Uterus (tissue), 3 donors: ENCODE measurements at regions not wholly inside any gene's neighbourhood (a gene's known extent, or its start where the extent isn't known, plus 50 kb on each side); places are given as distances from the start of the nearest gene placed in this dataset.

Experiments used
- DNase-seq, 2 donors: peaks; one replicate each; pipeline ENCODE4 v3.0.0-alpha.2; 2019 to 2020
- H3K27ac ChIP-seq, 2 donors: fragments of 200-600 bp; sonication (generic); 1 replicate in 1 of 2; 2 replicates in 1 of 2; pipeline ENCODE4 v1.5.1; 2016 to 2018
- H3K27me3 ChIP-seq, 2 donors: fragments of 200-600 bp; sonication (generic); one replicate each; pipeline ENCODE4 v1.5.1; 2018 to 2019; ENCODE audit warnings: control low read depth in 1 of 2
- H3K36me3 ChIP-seq, 2 donors: fragments of 200-600 bp; sonication (generic); one replicate each; pipeline ENCODE4 v1.5.1; 2019; ENCODE audit warnings: control low read depth in 1 of 2
- H3K4me1 ChIP-seq, 2 donors: fragments of 200-600 bp; sonication (generic); one replicate each; pipeline ENCODE4 v1.5.1; 2018 to 2019; ENCODE audit warnings: control low read depth in 1 of 2
- H3K4me3 ChIP-seq, 2 donors: fragments of 200-600 bp; sonication (generic); 1 replicate in 1 of 2; 2 replicates in 1 of 2; pipeline ENCODE4 v1.5.1; 2018 to 2019; ENCODE audit warnings: mild to moderate bottlenecking in 1 of 2
- H3K9me3 ChIP-seq, 2 donors: fragments of 200-600 bp; sonication (generic); one replicate each; pipeline ENCODE4 v1.5.1; 2019; ENCODE audit warnings: control low read depth in 1 of 2
- CTCF ChIP-seq, 4 experiments: fragments of 200-600 bp in 2 of 4; fragments of 450-650 bp in 2 of 4; sonication (generic) in 2 of 4; IDR thresholded peaks; one replicate each; pipeline ENCODE4 v1.5.1; 2016 to 2019; ENCODE audit warnings: antibody characterized with exemption in 4 of 4, mild to moderate bottlenecking in 2 of 4, moderate library complexity in 1 of 4
- POLR2A ChIP-seq, 2 donors: fragments of 450-650 bp; IDR thresholded peaks; one replicate each; pipeline ENCODE4 v1.6.1; 2016; ENCODE audit warnings: antibody characterized with exemption in 2 of 2, mild to moderate bottlenecking in 1 of 2, moderate library complexity in 1 of 2
- intact Hi-C: fragments of 100-400 bp; cut with DNase I; formaldehyde crosslinking; loops from one replicate; pipeline ENCODE4 v1.15.1; 2023; ENCODE audit warnings: low total_unique reads
- donor health status: DM: yes; HTN: yes; CAD: no.

GRCh38 chr4:126779001-126779400 lies 853.8 kb upstream of the INTU start:
- H3K27me3 ChIP-seq: no peaks in the 10 kb centered on the region
- H3K27ac ChIP-seq: no peak overlapping the region
- intact Hi-C loops: no loop called here
- TF ChIP-seq POLR2A (IDR thresholded peaks at IDR 0.05): no peak
- no peak for TF ChIP-seq CTCF (IDR thresholded peaks at IDR 0.05)
- H3K4me1 ChIP-seq: no peaks in the 10 kb centered on the region
- no peak for DNase-seq
- no peaks in the 10 kb centered on the region for H3K9me3 ChIP-seq
- no peaks in the 10 kb centered on the region for H3K36me3 ChIP-seq
- no peak overlapping the region for H3K4me3 ChIP-seq

- intact Hi-C loops: no loop called here
- H3K36me3 ChIP-seq: no peaks in the 10 kb centered on the region
- H3K27me3 ChIP-seq: no peaks in the 10 kb centered on the region
- H3K27ac ChIP-seq: no peak overlapping the region
- DNase-seq: no peak
- TF ChIP-seq CTCF (IDR thresholded peaks at IDR 0.05): no peak
- TF ChIP-seq POLR2A (IDR thresholded peaks at IDR 0.05): no peak
- no peaks in the 10 kb centered on the region for H3K9me3 ChIP-seq
- no peak overlapping the region for H3K4me3 ChIP-seq
- H3K4me1 ChIP-seq: no peaks in the 10 kb centered on the region
These were observed 853.2 kb upstream of the INTU start for GRCh38 chr4:126779436-126780166.

DNA sequence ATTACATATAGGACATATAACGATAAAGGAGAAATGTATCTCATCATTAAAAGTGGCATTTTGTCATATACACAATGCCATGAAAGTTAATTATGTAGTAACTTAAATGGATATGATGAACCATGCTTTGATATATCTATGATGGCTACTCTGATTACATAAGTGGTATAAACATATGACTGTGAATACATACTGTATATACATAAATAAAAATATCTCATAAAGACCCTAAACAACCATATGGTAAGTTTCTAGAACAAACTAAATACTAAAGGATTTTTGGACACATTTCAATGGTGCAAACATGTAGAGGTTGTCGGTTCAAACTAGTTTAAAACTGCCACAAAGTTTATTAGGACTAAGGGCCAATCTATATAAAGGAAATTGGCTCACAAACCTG lies 849.6 kb upstream of the INTU start:
- TF ChIP-seq POLR2A (IDR thresholded peaks at IDR 0.05): no peak
- TF ChIP-seq CTCF (IDR thresholded peaks at IDR 0.05): no peak
- Histone ChIP-seq H3K9me3 (no peaks in the 10 kb centered on the region), H3K4me3 (no peak overlapping the region), H3K4me1 (no peaks in the 10 kb centered on the region), H3K36me3 (no peaks in the 10 kb centered on the region), H3K27me3 (no peaks in the 10 kb centered on the region), H3K27ac (no peak overlapping the region)
- intact Hi-C loops: no loop called here
- no peak for DNase-seq

DNA sequence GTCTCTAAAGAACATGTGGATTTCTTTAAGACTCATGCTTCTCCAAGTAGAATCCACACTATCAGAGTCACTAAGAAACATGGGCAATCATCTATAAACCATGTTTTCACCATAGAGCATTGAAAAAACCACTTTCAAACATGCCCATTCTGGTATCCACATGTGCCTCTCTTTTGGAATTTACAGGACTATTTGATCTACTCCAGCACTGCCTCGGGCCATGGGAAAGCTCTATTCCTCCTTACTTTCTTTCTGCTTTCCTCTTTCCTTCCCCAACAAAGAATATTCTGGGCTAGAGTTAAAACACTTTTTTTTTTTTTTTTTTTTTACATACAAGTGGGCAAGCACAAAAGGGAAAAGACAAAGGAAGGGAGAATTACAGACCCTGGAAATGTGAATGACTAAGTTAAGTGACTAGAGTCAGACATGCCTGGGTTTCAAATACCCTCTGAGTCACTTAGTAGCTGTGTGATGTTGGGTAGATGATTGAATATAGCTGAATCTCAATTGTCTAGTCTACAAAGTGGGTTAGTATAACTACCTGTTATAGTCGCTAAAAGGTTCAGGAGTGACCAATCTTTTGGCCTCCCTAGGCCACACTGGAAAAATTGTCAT lies 847.7 kb upstream of the INTU start:
- TF ChIP-seq CTCF (IDR thresholded peaks at IDR 0.05) (no peak), POLR2A (IDR thresholded peaks at IDR 0.05) (no peak)
- H3K27ac ChIP-seq: no peak overlapping the region
- H3K9me3 ChIP-seq: no peaks in the 10 kb centered on the region
- no peaks in the 10 kb centered on the region for H3K4me1 ChIP-seq
- H3K36me3 ChIP-seq: no peaks in the 10 kb centered on the region
- H3K4me3 ChIP-seq: no peak overlapping the region
- no peak for DNase-seq
- intact Hi-C loops: no loop called here
- no peaks in the 10 kb centered on the region for H3K27me3 ChIP-seq

DNA sequence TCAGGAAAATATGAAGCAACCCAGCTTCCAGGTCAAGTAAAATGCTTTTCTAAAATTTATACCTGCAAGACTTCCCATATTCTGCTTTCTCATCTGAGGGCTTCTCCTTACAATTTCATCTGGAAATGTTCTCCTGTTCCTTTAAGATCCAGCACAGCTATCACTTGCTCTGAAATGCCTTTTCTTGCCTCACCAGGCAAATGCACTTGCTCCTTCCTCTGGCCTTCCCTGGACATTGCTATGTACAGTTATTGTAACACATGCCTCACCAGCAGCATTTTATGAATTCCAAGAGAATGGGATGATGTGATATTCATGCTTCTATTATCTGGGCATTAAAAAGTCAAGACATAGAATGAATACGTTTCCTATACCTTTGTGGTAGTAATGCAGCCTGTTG lies 842.1 kb upstream of the INTU start:
- H3K9me3 ChIP-seq: no peaks in the 10 kb centered on the region
- no peaks in the 10 kb centered on the region for H3K27me3 ChIP-seq
- no peak overlapping the region for H3K4me3 ChIP-seq
- H3K4me1 ChIP-seq: no peaks in the 10 kb centered on the region
- intact Hi-C loops: no loop called here
- no peak overlapping the region for H3K27ac ChIP-seq
- TF ChIP-seq POLR2A (IDR thresholded peaks at IDR 0.05) (no peak), CTCF (IDR thresholded peaks at IDR 0.05) (no peak)
- H3K36me3 ChIP-seq: no peaks in the 10 kb centered on the region
- DNase-seq: no peak
